ENCODE measurements at regions not wholly inside any gene's neighbourhood (a gene's known extent, or its start where the extent isn't known, plus 50 kb on each side); places are given as distances from the start of the nearest gene placed in this dataset.

GRCh38 chr3:23051240-23052140 lies 151.6 kb upstream of the UBE2E2 start:
- no peaks in the 10 kb centered on the region for H3K27me3 Mint-ChIP-seq (ENCODE audit: low read depth)
- peaks cover 14% of the 10 kb centered on the region for H3K36me3 Mint-ChIP-seq
- peaks cover 4% of the 10 kb centered on the region; the same call in 1 of the 2 replicates for H3K4me1 Mint-ChIP-seq
- POLR2A ChIA-PET: no interaction called here
- H3K4me3 Mint-ChIP-seq: no peak overlapping the region
- DNase-seq (ENCODE audit: low spot score) (no peak), ATAC-seq (no peak)
- peaks cover 37% of the 10 kb centered on the region for H3K9me3 Mint-ChIP-seq
- TF ChIP-seq ZNF416 (CRISPR knock-in tag; IDR thresholded peaks at IDR 0.05) (no peak), ZNF121 (CRISPR knock-in tag; IDR thresholded peaks at IDR 0.05) (no peak), SMAD3 (CRISPR knock-in tag; IDR thresholded peaks at IDR 0.05; ENCODE audit: borderline replicate concordance) (no peak), SP1 (CRISPR knock-in tag; conservative IDR thresholded peaks at IDR 0.05) (no peak), NR2C2 (CRISPR knock-in tag; IDR thresholded peaks at IDR 0.05) (no peak), GABPB1 (CRISPR knock-in tag; IDR thresholded peaks at IDR 0.05) (no peak), HMGA2 (CRISPR knock-in tag; IDR thresholded peaks at IDR 0.05) (no peak), NFE2L1 (CRISPR knock-in tag; IDR thresholded peaks at IDR 0.05) (no peak), CREM (CRISPR knock-in tag; IDR thresholded peaks at IDR 0.05) (no peak), OVOL2 (CRISPR knock-in tag; IDR thresholded peaks at IDR 0.05; ENCODE audit: borderline replicate concordance) (no peak), FOXK1 (CRISPR knock-in tag; IDR thresholded peaks at IDR 0.05) (no peak)
- TF ChIP-seq, protein P1, sequence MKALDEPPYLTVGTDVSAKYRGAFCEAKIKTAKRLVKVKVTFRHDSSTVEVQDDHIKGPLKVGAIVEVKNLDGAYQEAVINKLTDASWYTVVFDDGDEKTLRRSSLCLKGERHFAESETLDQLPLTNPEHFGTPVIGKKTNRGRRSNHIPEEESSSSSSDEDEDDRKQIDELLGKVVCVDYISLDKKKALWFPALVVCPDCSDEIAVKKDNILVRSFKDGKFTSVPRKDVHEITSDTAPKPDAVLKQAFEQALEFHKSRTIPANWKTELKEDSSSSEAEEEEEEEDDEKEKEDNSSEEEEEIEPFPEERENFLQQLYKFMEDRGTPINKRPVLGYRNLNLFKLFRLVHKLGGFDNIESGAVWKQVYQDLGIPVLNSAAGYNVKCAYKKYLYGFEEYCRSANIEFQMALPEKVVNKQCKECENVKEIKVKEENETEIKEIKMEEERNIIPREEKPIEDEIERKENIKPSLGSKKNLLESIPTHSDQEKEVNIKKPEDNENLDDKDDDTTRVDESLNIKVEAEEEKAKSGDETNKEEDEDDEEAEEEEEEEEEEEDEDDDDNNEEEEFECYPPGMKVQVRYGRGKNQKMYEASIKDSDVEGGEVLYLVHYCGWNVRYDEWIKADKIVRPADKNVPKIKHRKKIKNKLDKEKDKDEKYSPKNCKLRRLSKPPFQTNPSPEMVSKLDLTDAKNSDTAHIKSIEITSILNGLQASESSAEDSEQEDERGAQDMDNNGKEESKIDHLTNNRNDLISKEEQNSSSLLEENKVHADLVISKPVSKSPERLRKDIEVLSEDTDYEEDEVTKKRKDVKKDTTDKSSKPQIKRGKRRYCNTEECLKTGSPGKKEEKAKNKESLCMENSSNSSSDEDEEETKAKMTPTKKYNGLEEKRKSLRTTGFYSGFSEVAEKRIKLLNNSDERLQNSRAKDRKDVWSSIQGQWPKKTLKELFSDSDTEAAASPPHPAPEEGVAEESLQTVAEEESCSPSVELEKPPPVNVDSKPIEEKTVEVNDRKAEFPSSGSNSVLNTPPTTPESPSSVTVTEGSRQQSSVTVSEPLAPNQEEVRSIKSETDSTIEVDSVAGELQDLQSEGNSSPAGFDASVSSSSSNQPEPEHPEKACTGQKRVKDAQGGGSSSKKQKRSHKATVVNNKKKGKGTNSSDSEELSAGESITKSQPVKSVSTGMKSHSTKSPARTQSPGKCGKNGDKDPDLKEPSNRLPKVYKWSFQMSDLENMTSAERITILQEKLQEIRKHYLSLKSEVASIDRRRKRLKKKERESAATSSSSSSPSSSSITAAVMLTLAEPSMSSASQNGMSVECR (CRISPR knock-in tag; IDR thresholded peaks at IDR 0.05; ENCODE audit: borderline replicate concordance): no peak
- TF ChIP-seq, protein P2, sequence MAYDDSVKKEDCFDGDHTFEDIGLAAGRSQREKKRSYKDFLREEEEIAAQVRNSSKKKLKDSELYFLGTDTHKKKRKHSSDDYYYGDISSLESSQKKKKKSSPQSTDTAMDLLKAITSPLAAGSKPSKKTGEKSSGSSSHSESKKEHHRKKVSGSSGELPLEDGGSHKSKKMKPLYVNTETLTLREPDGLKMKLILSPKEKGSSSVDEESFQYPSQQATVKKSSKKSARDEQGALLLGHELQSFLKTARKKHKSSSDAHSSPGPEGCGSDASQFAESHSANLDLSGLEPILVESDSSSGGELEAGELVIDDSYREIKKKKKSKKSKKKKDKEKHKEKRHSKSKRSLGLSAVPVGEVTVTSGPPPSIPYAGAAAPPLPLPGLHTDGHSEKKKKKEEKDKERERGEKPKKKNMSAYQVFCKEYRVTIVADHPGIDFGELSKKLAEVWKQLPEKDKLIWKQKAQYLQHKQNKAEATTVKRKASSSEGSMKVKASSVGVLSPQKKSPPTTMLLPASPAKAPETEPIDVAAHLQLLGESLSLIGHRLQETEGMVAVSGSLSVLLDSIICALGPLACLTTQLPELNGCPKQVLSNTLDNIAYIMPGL (CRISPR knock-in tag; IDR thresholded peaks at IDR 0.05): no peak
- CTCF ChIA-PET: no interaction called here
- H3K27ac Mint-ChIP-seq: no peak overlapping the region

- Mint-ChIP-seq H3K36me3 (peaks cover 7% of the 10 kb centered on the region), H3K9me3 (peaks cover 30% of the 10 kb centered on the region), H3K27me3 (ENCODE audit: low read depth) (no peaks in the 10 kb centered on the region), H3K4me3 (no peak overlapping the region), H3K4me1 (peaks cover 2% of the 10 kb centered on the region; the same call in 1 of the 2 replicates), H3K27ac (no peak overlapping the region)
- ATAC-seq: no peak
- DNase-seq (ENCODE audit: low spot score): no peak
- CTCF ChIA-PET: no interaction called here
- POLR2A ChIA-PET: no interaction called here
- TF ChIP-seq SP1 (CRISPR knock-in tag; conservative IDR thresholded peaks at IDR 0.05) (no peak), ZNF396 (CRISPR knock-in tag; IDR thresholded peaks at IDR 0.05; ENCODE audit: borderline replicate concordance) (no peak), TEAD4 (CRISPR knock-in tag; IDR thresholded peaks at IDR 0.05) (no peak), ZNF121 (CRISPR knock-in tag; IDR thresholded peaks at IDR 0.05) (no peak), AR (CRISPR knock-in tag; IDR thresholded peaks at IDR 0.05) (no peak), ZMAT4 (CRISPR knock-in tag; IDR thresholded peaks at IDR 0.05) (no peak), IRF2 (CRISPR knock-in tag; IDR thresholded peaks at IDR 0.05; ENCODE audit: borderline replicate concordance, low read depth) (no peak), GABPB1 (CRISPR knock-in tag; IDR thresholded peaks at IDR 0.05) (no peak), TEAD1 (CRISPR knock-in tag; IDR thresholded peaks at IDR 0.05) (no peak), RORB (CRISPR knock-in tag; IDR thresholded peaks at IDR 0.05) (no peak)
- TF ChIP-seq, protein P3, sequence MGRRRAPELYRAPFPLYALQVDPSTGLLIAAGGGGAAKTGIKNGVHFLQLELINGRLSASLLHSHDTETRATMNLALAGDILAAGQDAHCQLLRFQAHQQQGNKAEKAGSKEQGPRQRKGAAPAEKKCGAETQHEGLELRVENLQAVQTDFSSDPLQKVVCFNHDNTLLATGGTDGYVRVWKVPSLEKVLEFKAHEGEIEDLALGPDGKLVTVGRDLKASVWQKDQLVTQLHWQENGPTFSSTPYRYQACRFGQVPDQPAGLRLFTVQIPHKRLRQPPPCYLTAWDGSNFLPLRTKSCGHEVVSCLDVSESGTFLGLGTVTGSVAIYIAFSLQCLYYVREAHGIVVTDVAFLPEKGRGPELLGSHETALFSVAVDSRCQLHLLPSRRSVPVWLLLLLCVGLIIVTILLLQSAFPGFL (CRISPR knock-in tag; IDR thresholded peaks at IDR 0.05; ENCODE audit: borderline replicate concordance): no peak
- TF ChIP-seq, protein P4, sequence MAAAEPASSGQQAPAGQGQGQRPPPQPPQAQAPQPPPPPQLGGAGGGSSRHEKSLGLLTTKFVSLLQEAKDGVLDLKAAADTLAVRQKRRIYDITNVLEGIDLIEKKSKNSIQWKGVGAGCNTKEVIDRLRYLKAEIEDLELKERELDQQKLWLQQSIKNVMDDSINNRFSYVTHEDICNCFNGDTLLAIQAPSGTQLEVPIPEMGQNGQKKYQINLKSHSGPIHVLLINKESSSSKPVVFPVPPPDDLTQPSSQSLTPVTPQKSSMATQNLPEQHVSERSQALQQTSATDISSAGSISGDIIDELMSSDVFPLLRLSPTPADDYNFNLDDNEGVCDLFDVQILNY (CRISPR knock-in tag; IDR thresholded peaks at IDR 0.05): no peak
- TF ChIP-seq, protein P5, sequence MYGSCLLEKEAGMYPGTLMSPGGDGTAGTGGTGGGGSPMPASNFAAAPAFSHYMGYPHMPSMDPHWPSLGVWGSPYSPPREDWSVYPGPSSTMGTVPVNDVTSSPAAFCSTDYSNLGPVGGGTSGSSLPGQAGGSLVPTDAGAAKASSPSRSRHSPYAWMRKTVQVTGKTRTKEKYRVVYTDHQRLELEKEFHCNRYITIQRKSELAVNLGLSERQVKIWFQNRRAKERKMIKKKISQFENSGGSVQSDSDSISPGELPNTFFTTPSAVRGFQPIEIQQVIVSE (CRISPR knock-in tag; IDR thresholded peaks at IDR 0.05; ENCODE audit: borderline replicate concordance): no peak
Measured at GRCh38 chr3:23052208-23052607, 150.9 kb upstream of the UBE2E2 start.

Measured in WTC11 (cell line).